H1 (cell line): ENCODE measurements at regions not wholly inside any gene's neighbourhood (a gene's known extent, or its start where the extent isn't known, plus 50 kb on each side); places are given as distances from the start of the nearest gene placed in this dataset.

Source experiments
- CTCF ChIA-PET: fragments of 300-600 bp; sonication (Branson Sonifier 250); formaldehyde crosslinking; loops from one replicate; lab custom pipeline; 2021; ENCODE audit not compliant: partially characterized antibody; lab: Charles Lee
- POLR2A ChIA-PET: fragments of 300-600 bp; sonication (Branson Sonifier 250); formaldehyde crosslinking; loops from one replicate; lab custom pipeline; 2021; ENCODE audit warnings: inconsistent platforms; ENCODE audit not compliant: partially characterized antibody; lab: Charles Lee
- DNase-seq, 2 experiments: peaks; one replicate each; pipeline versions ENCODE4 v3.0.0 to v3.0.0-alpha.2; 2010 to 2022; ENCODE audit warnings: low spot score in 2 of 2, low read depth in 1 of 2, mixed read lengths in 1 of 2
- FAIRE-seq: peaks from 2 replicates; lab custom pipeline; 2011; peaks lifted over from hg19 to GRCh38; lab: Jason Lieb, UNC
- H2AFZ ChIP-seq: 2 replicates; pipeline ENCODE4 v1.8.1; 2012; ENCODE audit warnings: low read length, inconsistent platforms
- H2AK5ac ChIP-seq: 2 replicates; pipeline ENCODE4 v1.6.1; 2013; ENCODE audit warnings: low read depth, low read length
- H2BK120ac ChIP-seq: replicated peaks from 2 replicates; pipeline ENCODE3; 2013; ENCODE audit warnings: low read depth, low read length, inconsistent platforms
- H2BK12ac ChIP-seq: 2 replicates; pipeline ENCODE4 v1.6.1; 2013; ENCODE audit warnings: low read depth, low read length
- H2BK15ac ChIP-seq: 2 replicates; pipeline ENCODE4 v1.6.1; 2013; ENCODE audit warnings: low read length
- H2BK20ac ChIP-seq: 2 replicates; pipeline ENCODE4 v1.6.1; 2013; ENCODE audit warnings: low read length
- H2BK5ac ChIP-seq: 2 replicates; pipeline ENCODE4 v1.6.1; 2013; ENCODE audit warnings: low read depth, low read length
- H3K14ac ChIP-seq: 2 replicates; pipeline ENCODE4 v1.6.1; 2013; ENCODE audit warnings: inconsistent platforms; ENCODE audit not compliant: insufficient read length
- H3K18ac ChIP-seq: 2 replicates; pipeline ENCODE4 v1.6.1; 2013; ENCODE audit warnings: low read length; ENCODE audit errors: extremely low read depth
- H3K23ac ChIP-seq: 2 replicates; pipeline ENCODE4 v1.6.1; 2013; ENCODE audit warnings: inconsistent platforms; ENCODE audit not compliant: insufficient read length
- H3K23me2 ChIP-seq: 2 replicates; pipeline ENCODE4 v1.6.1; 2013; ENCODE audit warnings: low read depth, low read length
- H3K27ac ChIP-seq: 2 replicates; pipeline ENCODE4 v1.6.1; 2011; ENCODE audit warnings: low read depth, low read length, inconsistent platforms
- H3K27me3 ChIP-seq, 4 experiments: replicated peaks in 1 of 4; 1 replicate in 1 of 4; 2 replicates in 3 of 4; pipeline versions ENCODE4 v1.6.1 to v1.8.1; 2011 to 2013; ENCODE audit warnings: low read length in 3 of 4, mild to moderate bottlenecking in 3 of 4, inconsistent platforms in 2 of 4, mixed read lengths in 2 of 4, moderate library complexity in 1 of 4; ENCODE audit not compliant: control insufficient read depth in 3 of 4, insufficient read depth in 3 of 4; ENCODE audit errors: extremely low read depth in 1 of 4
- H3K36me3 ChIP-seq, 4 experiments: 2 replicates each; pipeline versions ENCODE4 v1.6.1 to v1.8.1; 2011 to 2013; ENCODE audit warnings: mild to moderate bottlenecking in 4 of 4, low read length in 3 of 4, moderate library complexity in 2 of 4, control low read depth in 1 of 4, inconsistent platforms in 1 of 4; ENCODE audit not compliant: insufficient read depth in 4 of 4, control insufficient read depth in 2 of 4
- H3K4ac ChIP-seq: replicated peaks from 2 replicates; pipeline ENCODE3; 2013; ENCODE audit warnings: low read length, low read depth, mixed read lengths, inconsistent platforms; ENCODE audit not compliant: insufficient read length
- H3K4me1 ChIP-seq, 4 experiments: replicated peaks in 1 of 4; 1 replicate in 1 of 4; 2 replicates in 3 of 4; pipeline versions ENCODE4 v1.6.1 to v1.8.1; 2011 to 2013; ENCODE audit warnings: low read length in 3 of 4, inconsistent platforms in 2 of 4, mixed read lengths in 1 of 4; ENCODE audit not compliant: insufficient read depth in 4 of 4, control insufficient read depth in 3 of 4
- H3K4me2 ChIP-seq, 2 experiments: 2 replicates each; pipeline versions ENCODE4 v1.6.1 to v1.8.1; 2011 to 2013; ENCODE audit warnings: low read depth in 2 of 2, low read length in 2 of 2, control low read depth in 1 of 2, inconsistent platforms in 1 of 2, mild to moderate bottlenecking in 1 of 2; ENCODE audit not compliant: insufficient read depth in 1 of 2
- H3K4me3 ChIP-seq, 4 experiments: fragments of 200-600, 300-600 bp in 1 of 4; sonication (generic), shearing (Covaris generic), sonication (Bioruptor Twin) in 1 of 4; 2 replicates each; pipeline versions ENCODE4 v1.5.1 to v1.8.1; 2011 to 2016; ENCODE audit warnings: low read length in 4 of 4, low read depth in 3 of 4, control low read depth in 2 of 4, inconsistent platforms in 2 of 4, mild to moderate bottlenecking in 2 of 4, mixed read lengths in 1 of 4, moderate library complexity in 1 of 4; ENCODE audit not compliant: insufficient read depth in 2 of 4; ENCODE audit errors: extremely low read depth in 1 of 4
- H3K56ac ChIP-seq: replicated peaks from 2 replicates; pipeline ENCODE3; 2013; ENCODE audit warnings: low read depth, mild to moderate bottlenecking, mixed read lengths, low read length, inconsistent platforms; ENCODE audit not compliant: insufficient read length
- H3K79me1 ChIP-seq: 2 replicates; pipeline ENCODE4 v1.6.1; 2013; ENCODE audit warnings: low read depth, low read length, control low read depth
- H3K79me2 ChIP-seq, 2 experiments: 2 replicates each; pipeline versions ENCODE4 v1.6.1 to v1.8.1; 2012 to 2013; ENCODE audit warnings: low read length in 2 of 2, mild to moderate bottlenecking in 2 of 2, inconsistent platforms in 1 of 2; ENCODE audit not compliant: insufficient read depth in 2 of 2, control insufficient read depth in 1 of 2
- H3K9ac ChIP-seq, 4 experiments: replicated peaks in 1 of 4; 1 replicate in 1 of 4; 2 replicates in 3 of 4; pipeline versions ENCODE4 v1.6.1 to v1.8.1; 2011 to 2013; ENCODE audit warnings: low read depth in 3 of 4, low read length in 3 of 4, control low read depth in 2 of 4, mild to moderate bottlenecking in 2 of 4, moderate library complexity in 2 of 4, inconsistent platforms in 1 of 4; ENCODE audit errors: extremely low read depth in 1 of 4
- H3K9me3 ChIP-seq, 2 experiments: 2 replicates each; pipeline versions ENCODE4 v1.6.1 to v1.8.1; 2012 to 2013; ENCODE audit warnings: mild to moderate bottlenecking in 2 of 2, moderate library complexity in 2 of 2, control low read depth in 1 of 2, inconsistent platforms in 1 of 2, low read depth in 1 of 2, low read length in 1 of 2, mixed read lengths in 1 of 2; ENCODE audit not compliant: insufficient read depth in 2 of 2
- H4K20me1 ChIP-seq, 2 experiments: replicated peaks in 1 of 2; 2 replicates each; pipeline versions ENCODE3 to v1.8.1; 2011 to 2013; ENCODE audit warnings: inconsistent platforms in 2 of 2, low read length in 2 of 2, mild to moderate bottlenecking in 1 of 2; ENCODE audit not compliant: insufficient read depth in 2 of 2, control insufficient read depth in 1 of 2
- H4K5ac ChIP-seq: 2 replicates; pipeline ENCODE4 v1.6.1; 2013; ENCODE audit warnings: low read length, low read depth, mixed read lengths, inconsistent platforms; ENCODE audit not compliant: insufficient read length
- H4K8ac ChIP-seq: 2 replicates; pipeline ENCODE4 v1.8.0; 2013; ENCODE audit warnings: mild to moderate bottlenecking, moderate library complexity, low read length, inconsistent platforms; ENCODE audit not compliant: insufficient read depth; ENCODE audit errors: extremely low read depth
- H4K91ac ChIP-seq: replicated peaks from 2 replicates; pipeline ENCODE3; 2013; ENCODE audit warnings: low read length, mixed read lengths, inconsistent platforms; ENCODE audit not compliant: insufficient read length
- EZH2 ChIP-seq: fragments of 200-600 bp; sonication (generic); IDR thresholded peaks from 2 replicates; pipeline ENCODE4 v1.7.1; 2012; ENCODE audit warnings: low read depth, mild to moderate bottlenecking, moderate library complexity, low read length, inconsistent platforms; ENCODE audit not compliant: severe bottlenecking
- HDAC6 ChIP-seq: IDR thresholded peaks from one replicate; pipeline ENCODE4 v1.7.1; 2012; ENCODE audit warnings: low read depth, mild to moderate bottlenecking, inconsistent platforms, low read length, moderate library complexity
- KDM4A ChIP-seq: IDR thresholded peaks from one replicate; pipeline ENCODE4 v1.7.1; 2012; ENCODE audit warnings: low read depth, mild to moderate bottlenecking, moderate library complexity, low read length, inconsistent platforms; ENCODE audit not compliant: severe bottlenecking
- MAX ChIP-seq: IDR thresholded peaks from 2 replicates; pipeline ENCODE4 v1.6.1; 2012; ENCODE audit warnings: inconsistent platforms
- NRF1 ChIP-seq: IDR thresholded peaks from 2 replicates; pipeline ENCODE4 v1.6.1; 2011; ENCODE audit warnings: mild to moderate bottlenecking, low read depth, low read length, improper control_type of control experiment
- RXRA ChIP-seq: IDR thresholded peaks from 2 replicates; pipeline ENCODE4 v1.6.1; 2011; ENCODE audit warnings: low read depth, mild to moderate bottlenecking, low read length, moderate library complexity; ENCODE audit not compliant: insufficient read depth
- SP4 ChIP-seq: IDR thresholded peaks from 2 replicates; pipeline ENCODE4 v1.6.1; 2012; ENCODE audit warnings: low read length, inconsistent platforms
- TAF7 ChIP-seq: optimal IDR thresholded peaks from 2 replicates; pipeline ENCODE3; 2011; ENCODE audit warnings: low read depth, mild to moderate bottlenecking, inconsistent platforms, low read length, moderate library complexity, borderline replicate concordance
- TCF12 ChIP-seq: IDR thresholded peaks from 2 replicates; pipeline ENCODE4 v1.6.1; 2011; ENCODE audit warnings: low read depth, mild to moderate bottlenecking, low read length
- TEAD4 ChIP-seq: IDR thresholded peaks from 2 replicates; pipeline ENCODE4 v1.6.1; 2012; ENCODE audit warnings: low read depth, low read length, inconsistent platforms, mixed read lengths
- WGBS, 2 experiments: shearing (Covaris generic) in 1 of 2; methylation state at CpG; one replicate each; pipeline versions ENCODE4 v1.1.6 to v1.1.7; 2013 to 2015; ENCODE audit warnings: low lambda C conversion rate in 2 of 2, mixed read lengths in 2 of 2, inconsistent platforms in 1 of 2, low coverage in 1 of 2, missing lambda C conversion rate in 1 of 2; ENCODE audit not compliant: insufficient replicate concordance in 2 of 2, insufficient coverage in 1 of 2, insufficient read length in 1 of 2; ENCODE audit errors: extremely low coverage in 1 of 2, missing lambda C conversion rate in 1 of 2; 5-methylcytosine and 5-hydroxymethylcytosine counted together

GRCh38 chr6:48486373-48486772, 375.4 kb upstream of the PTCHD4 start:
- Histone ChIP-seq H3K4ac (no peak overlapping the region), H2AK5ac (no peak overlapping the region), H3K4me2 (no peak overlapping the region), H3K9ac (no peak overlapping the region), H4K20me1 (no peaks in the 10 kb centered on the region), H3K23me2 (no peaks in the 10 kb centered on the region; the same call in 1 of the 2 replicates), H4K5ac (no peak overlapping the region), H3K4me3 (no peak overlapping the region), H3K4me1 (no peaks in the 10 kb centered on the region), H3K14ac (no peak overlapping the region), H3K18ac (no peak overlapping the region), H2AFZ (no peak overlapping the region), H3K27me3 (no peaks in the 10 kb centered on the region), H2BK5ac (no peak overlapping the region), H3K9me3 (no peaks in the 10 kb centered on the region), H3K36me3 (no peaks in the 10 kb centered on the region), H3K56ac (no peak overlapping the region), H3K79me1 (no peaks in the 10 kb centered on the region)
- WGBS, 2 experiments = 91% methylated on average over 3 of the region's 3 CpGs; no CpG with 5 or more reads in 1 of the 2 experiments
- POLR2A ChIA-PET = no interaction called here
- TF ChIP-seq EZH2 (no peak), TEAD4 (no peak), NRF1 (no peak), KDM4A (no peak), RXRA (no peak), TCF12 (no peak), HDAC6 (no peak), TAF7 (no peak), MAX (no peak), SP4 (no peak)
- TF ChIP-seq, all 59 proteins: peak for 0
- Histone ChIP-seq H3K27ac (no peak overlapping the region), H2BK15ac (no peak overlapping the region), H2BK12ac (no peak overlapping the region), H3K79me2 (no peaks in the 10 kb centered on the region), H4K91ac (no peak overlapping the region), H3K23ac (no peak overlapping the region), H4K8ac (no peak overlapping the region), H2BK120ac (no peak overlapping the region), H2BK20ac (no peak overlapping the region)
- FAIRE-seq (no peak), DNase-seq (no peak)
- CTCF ChIA-PET = interaction anchor here (0.6 to 3.0 kb wide), 2 partner anchors 9 to 250 kb away, joined by 3 to 9 read pairs; no protein-coding TSS in a partner anchor
